Trophoblast cell (in vitro differentiated cells and primary cell): ENCODE measurements at regions not wholly inside any gene's neighbourhood (a gene's known extent, or its start where the extent isn't known, plus 50 kb on each side); places are given as distances from the start of the nearest gene placed in this dataset.

Experiments
- DNase-seq, 2 donors: peaks; one replicate each; pipeline ENCODE4 v3.0.0-alpha.2; 2016
- H2AFZ ChIP-seq: 2 replicates; pipeline ENCODE4 v1.6.1; 2013; ENCODE audit warnings: low read length, moderate library complexity, mild to moderate bottlenecking; ENCODE audit not compliant: insufficient read depth, poor library complexity
- H2AK5ac ChIP-seq: 2 replicates; pipeline ENCODE4 v1.6.1; 2013; ENCODE audit warnings: mild to moderate bottlenecking, low read length
- H2BK120ac ChIP-seq: 2 replicates; pipeline ENCODE4 v1.6.1; 2013; ENCODE audit warnings: low read length, mild to moderate bottlenecking, moderate library complexity; ENCODE audit not compliant: insufficient read depth, poor library complexity
- H2BK12ac ChIP-seq: 2 replicates; pipeline ENCODE4 v1.6.1; 2013; ENCODE audit warnings: mild to moderate bottlenecking, low read length, moderate library complexity
- H2BK5ac ChIP-seq: 2 replicates; pipeline ENCODE4 v1.6.1; 2013; ENCODE audit warnings: low read length, low read depth, moderate library complexity, mild to moderate bottlenecking; ENCODE audit not compliant: poor library complexity
- H3K14ac ChIP-seq: 2 replicates; pipeline ENCODE4 v1.6.1; 2013; ENCODE audit warnings: mild to moderate bottlenecking, low read length
- H3K18ac ChIP-seq: 2 replicates; pipeline ENCODE4 v1.6.1; 2013; ENCODE audit warnings: mild to moderate bottlenecking, low read length
- H3K23ac ChIP-seq: 2 replicates; pipeline ENCODE4 v1.6.1; 2013; ENCODE audit warnings: low read length
- H3K27ac ChIP-seq: 2 replicates; pipeline ENCODE4 v1.5.1; 2013; ENCODE audit warnings: low read depth, mild to moderate bottlenecking, inconsistent platforms, low read length, moderate library complexity
- H3K27me3 ChIP-seq: 2 replicates; pipeline ENCODE4 v1.6.1; 2013; ENCODE audit warnings: inconsistent platforms, mild to moderate bottlenecking, low read length, moderate library complexity; ENCODE audit not compliant: insufficient read depth
- H3K36me3 ChIP-seq, 2 experiments: 1 replicate in 1 of 2; 2 replicates in 1 of 2; pipeline ENCODE4 v1.6.1; 2013; ENCODE audit warnings: low read length in 2 of 2, mild to moderate bottlenecking in 2 of 2, moderate library complexity in 1 of 2; ENCODE audit not compliant: insufficient read depth in 2 of 2, control insufficient read depth in 1 of 2
- H3K4ac ChIP-seq: 2 replicates; pipeline ENCODE4 v1.6.1; 2013; ENCODE audit warnings: low read depth, mild to moderate bottlenecking, low read length, moderate library complexity
- H3K4me1 ChIP-seq, 2 experiments: 1 replicate in 1 of 2; 2 replicates in 1 of 2; pipeline ENCODE4 v1.6.1; 2013; ENCODE audit warnings: low read length in 2 of 2, mild to moderate bottlenecking in 2 of 2, moderate library complexity in 1 of 2; ENCODE audit not compliant: insufficient read depth in 2 of 2, control insufficient read depth in 1 of 2
- H3K4me2 ChIP-seq: 2 replicates; pipeline ENCODE4 v1.6.1; 2013; ENCODE audit warnings: inconsistent platforms, mild to moderate bottlenecking, low read length, moderate library complexity
- H3K4me3 ChIP-seq: 2 replicates; pipeline ENCODE4 v1.5.1; 2013; ENCODE audit warnings: mild to moderate bottlenecking, low read depth, low read length, inconsistent platforms
- H3K79me1 ChIP-seq: one replicate; pipeline ENCODE4 v1.6.1; 2013; ENCODE audit warnings: low read length
- H3K79me2 ChIP-seq: 2 replicates; pipeline ENCODE4 v1.6.1; 2013; ENCODE audit warnings: low read length, mild to moderate bottlenecking; ENCODE audit not compliant: control insufficient read depth, insufficient read depth, poor library complexity
- H3K9ac ChIP-seq: 2 replicates; pipeline ENCODE4 v1.6.1; 2013; ENCODE audit warnings: mild to moderate bottlenecking, low read length
- H3K9me3 ChIP-seq: 2 replicates; pipeline ENCODE4 v1.6.1; 2013; ENCODE audit warnings: low read depth, mild to moderate bottlenecking, control low read depth, inconsistent platforms, low read length; ENCODE audit not compliant: insufficient read depth
- H4K12ac ChIP-seq: 2 replicates; pipeline ENCODE4 v1.6.1; 2013; ENCODE audit warnings: low read depth, mild to moderate bottlenecking, low read length, moderate library complexity
- H4K8ac ChIP-seq: 2 replicates; pipeline ENCODE4 v1.6.1; 2013; ENCODE audit warnings: low read depth, mild to moderate bottlenecking, low read length, moderate library complexity
- H4K91ac ChIP-seq: one replicate; pipeline ENCODE4 v1.6.1; 2013; ENCODE audit warnings: low read depth, mild to moderate bottlenecking, low read length, moderate library complexity
- WGBS: extraction: QIAGEN DNeasy Blood & Tissue Kit; methylation state at CpG from one replicate; pipeline ENCODE4 v1.1.7; 2013; ENCODE audit warnings: missing lambda C conversion rate; ENCODE audit not compliant: insufficient read length, insufficient coverage; ENCODE audit errors: extremely low coverage; 5-methylcytosine and 5-hydroxymethylcytosine counted together

DNA sequence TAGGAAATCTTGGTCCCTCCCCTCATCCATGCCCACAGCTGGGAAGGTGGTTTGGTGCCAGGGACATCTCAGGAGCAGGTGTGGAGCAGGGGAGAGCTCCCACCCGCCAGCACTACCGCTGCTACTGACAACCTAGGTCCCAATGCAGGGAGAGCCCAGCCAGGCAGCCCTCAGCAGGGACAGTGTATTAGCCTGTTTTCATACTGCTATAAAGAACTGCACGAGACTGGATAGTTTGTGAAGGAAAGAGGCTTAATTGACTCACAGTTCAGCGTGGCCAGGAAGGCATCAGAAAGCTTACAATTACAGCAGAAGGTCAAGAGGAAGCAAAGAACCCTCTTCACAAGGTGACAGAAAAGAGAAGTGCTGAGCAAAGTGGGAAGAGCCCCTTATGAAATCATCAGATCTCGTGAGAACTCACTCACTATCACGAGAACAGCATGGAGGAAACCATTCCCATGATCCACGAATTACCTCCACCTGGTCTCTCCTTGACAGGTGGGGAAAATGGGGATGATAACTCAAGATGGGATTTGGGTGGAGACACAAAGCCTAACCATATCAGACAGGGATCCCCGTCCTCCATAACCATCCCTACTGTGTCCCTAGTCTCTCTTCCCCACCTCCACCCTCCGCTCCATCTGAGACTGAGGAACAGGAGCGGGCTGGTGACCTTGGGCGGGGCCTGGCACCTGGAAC lies 218.6 kb downstream of the TBC1D2B start:
- Histone ChIP-seq H3K79me1 (no peaks in the 10 kb centered on the region), H3K18ac (no peak overlapping the region), H3K9me3 (no peaks in the 10 kb centered on the region), H3K9ac (no peak overlapping the region), H2BK12ac (no peak overlapping the region), H2BK5ac (no peak overlapping the region), H4K91ac (no peak overlapping the region), H3K79me2 (no peaks in the 10 kb centered on the region), H3K4me3 (no peak overlapping the region), H3K4me2 (no peak overlapping the region), H2AFZ (no peak overlapping the region), H4K12ac (no peak overlapping the region), H3K4ac (no peak overlapping the region), H3K27ac (no peak overlapping the region), H2BK120ac (no peak overlapping the region), H3K27me3 (no peaks in the 10 kb centered on the region), H2AK5ac (no peak overlapping the region), H3K14ac (no peak overlapping the region), H3K36me3 (no peaks in the 10 kb centered on the region), H3K4me1 (peaks cover 0 to 5% of the 10 kb centered on the region in 2 experiments), H3K23ac (no peak overlapping the region), H4K8ac (no peak overlapping the region)
- DNase-seq: no peak
- no CpG with 5 or more reads among the region's 11 CpGs for whole genome bisulfite sequencing

GRCh38 chr15:77857419-77857818 lies 220.1 kb downstream of the TBC1D2B start:
- Histone ChIP-seq H2BK120ac (no peak overlapping the region), H3K4ac (no peak overlapping the region), H3K27ac (no peak overlapping the region), H3K9ac (no peak overlapping the region), H2AFZ (no peak overlapping the region), H2BK12ac (no peak overlapping the region), H3K18ac (no peak overlapping the region), H3K4me1 (peaks cover 0 to 3% of the 10 kb centered on the region in 2 experiments), H2AK5ac (no peak overlapping the region), H3K23ac (no peak overlapping the region), H4K8ac (no peak overlapping the region), H3K27me3 (no peaks in the 10 kb centered on the region), H3K79me1 (no peaks in the 10 kb centered on the region), H3K9me3 (no peaks in the 10 kb centered on the region), H3K79me2 (no peaks in the 10 kb centered on the region), H3K4me2 (no peak overlapping the region), H4K12ac (no peak overlapping the region), H3K14ac (no peak overlapping the region), H4K91ac (no peak overlapping the region), H2BK5ac (no peak overlapping the region), H3K36me3 (no peaks in the 10 kb centered on the region), H3K4me3 (no peak overlapping the region)
- WGBS: no CpG with 5 or more reads among the region's 7 CpGs
- no peak for DNase-seq

- Histone ChIP-seq H4K12ac (no peak overlapping the region), H3K14ac (no peak overlapping the region), H3K79me2 (no peaks in the 10 kb centered on the region), H3K4ac (no peak overlapping the region), H2AFZ (no peak overlapping the region), H3K4me1 (peaks cover 0 to 3% of the 10 kb centered on the region in 2 experiments), H3K79me1 (no peaks in the 10 kb centered on the region), H3K9ac (no peak overlapping the region), H4K8ac (no peak overlapping the region), H3K4me3 (no peak overlapping the region), H3K18ac (no peak overlapping the region), H2BK5ac (no peak overlapping the region), H3K27ac (no peak overlapping the region), H3K36me3 (no peaks in the 10 kb centered on the region), H3K23ac (no peak overlapping the region), H3K9me3 (no peaks in the 10 kb centered on the region), H2BK120ac (no peak overlapping the region), H4K91ac (no peak overlapping the region), H3K27me3 (no peaks in the 10 kb centered on the region), H2AK5ac (no peak overlapping the region), H3K4me2 (no peak overlapping the region), H2BK12ac (no peak overlapping the region)
- no peak for DNase-seq
- no CpG with 5 or more reads among the region's 1 CpG for WGBS
Observed at GRCh38 chr15:77856705-77857346, 220.7 kb downstream of the TBC1D2B start.

DNA sequence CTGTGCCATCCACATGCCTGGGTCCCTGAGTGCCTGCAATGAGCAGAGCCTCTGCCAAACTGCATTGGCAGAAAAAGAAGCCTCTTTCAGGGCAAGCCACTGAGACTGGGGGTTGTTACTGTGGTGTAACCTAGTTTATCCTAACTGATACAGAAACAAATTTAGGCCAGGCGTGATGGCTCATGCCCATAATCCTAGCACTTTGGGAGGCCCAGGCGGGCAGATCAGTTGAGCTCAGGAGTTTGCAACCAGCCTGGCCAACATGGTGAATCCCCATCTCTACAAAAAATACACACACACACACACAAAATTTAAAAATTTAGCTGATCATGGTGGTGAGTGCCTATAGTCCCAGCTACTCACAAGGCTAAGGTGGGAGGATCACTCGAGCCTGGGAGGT lies 221.6 kb downstream of the TBC1D2B start:
- Histone ChIP-seq H2BK12ac (no peak overlapping the region), H3K4me2 (no peak overlapping the region), H4K12ac (no peak overlapping the region), H3K9me3 (no peaks in the 10 kb centered on the region), H2BK120ac (no peak overlapping the region), H3K27ac (no peak overlapping the region), H3K79me1 (no peaks in the 10 kb centered on the region), H2AK5ac (no peak overlapping the region), H3K4me1 (peaks cover 0 to 3% of the 10 kb centered on the region in 2 experiments), H3K9ac (no peak overlapping the region), H3K14ac (no peak overlapping the region), H3K79me2 (no peaks in the 10 kb centered on the region), H3K27me3 (no peaks in the 10 kb centered on the region), H2BK5ac (no peak overlapping the region), H3K36me3 (no peaks in the 10 kb centered on the region), H3K4me3 (no peak overlapping the region), H3K18ac (no peak overlapping the region), H4K91ac (no peak overlapping the region), H3K23ac (no peak overlapping the region), H3K4ac (no peak overlapping the region), H4K8ac (no peak overlapping the region), H2AFZ (no peak overlapping the region)
- DNase-seq: no peak
- WGBS: no CpG with 5 or more reads among the region's 3 CpGs
